ENCODE measurements at regions not wholly inside any gene's neighbourhood (a gene's known extent, or its start where the extent isn't known, plus 50 kb on each side); places are given as distances from the start of the nearest gene placed in this dataset.

GRCh38 chr15:29622637-29623036, 199.6 kb downstream of the TJP1 start:
- TF ChIP-seq CTCF (IDR thresholded peaks at IDR 0.05) = no peak
- Histone ChIP-seq H3K4me3 (no peak overlapping the region), H3K27ac (no peak overlapping the region)
- DNase-seq (ENCODE audit: low spot score) = no peak

DNA sequence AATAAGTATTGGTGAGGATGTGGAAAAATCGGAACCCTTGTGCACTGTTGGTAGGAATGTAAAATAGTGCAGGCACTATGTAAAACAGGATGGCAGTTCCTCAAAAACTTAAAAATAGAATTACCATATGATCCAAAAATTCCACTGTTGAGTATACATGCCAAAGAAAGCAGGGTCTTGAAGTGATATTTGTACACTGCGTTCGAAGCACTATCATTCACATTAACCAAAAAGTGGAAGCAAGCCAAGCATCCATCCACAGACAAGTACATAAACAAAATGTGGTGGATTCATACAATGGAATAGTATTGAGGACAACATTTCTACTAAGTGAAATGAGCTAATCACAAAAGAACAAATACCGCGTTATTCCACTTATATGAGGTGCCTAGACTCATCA, 200.7 kb downstream of the TJP1 start:
- Histone ChIP-seq H3K4me3 (no peak overlapping the region), H3K27ac (no peak overlapping the region)
- no peak for DNase-seq (ENCODE audit: low spot score)
- TF ChIP-seq CTCF (IDR thresholded peaks at IDR 0.05) = no peak

- no peak for DNase-seq (ENCODE audit: low spot score)
- no peak for TF ChIP-seq CTCF (IDR thresholded peaks at IDR 0.05)
Observed at GRCh38 chr15:29618586-29618985, 203.7 kb downstream of the TJP1 start.

GRCh38 chr15:29616512-29616911, 205.8 kb downstream of the TJP1 start:
- Histone ChIP-seq H3K4me3 (no peak overlapping the region), H3K27ac (no peak overlapping the region)
- DNase-seq (ENCODE audit: low spot score) = no peak
- no peak for TF ChIP-seq CTCF (IDR thresholded peaks at IDR 0.05)

More at GRCh38 chr15:29618586-29618985, 203.7 kb downstream of the TJP1 start:
- no peak overlapping the region for H3K4me3 ChIP-seq
- no peak overlapping the region for H3K27ac ChIP-seq

GRCh38 chr15:29615791-29616190, 206.5 kb downstream of the TJP1 start:
- no peak overlapping the region for H3K27ac ChIP-seq
- no peak for TF ChIP-seq CTCF (IDR thresholded peaks at IDR 0.05)
- no peak for DNase-seq (ENCODE audit: low spot score)
- H3K4me3 ChIP-seq = no peak overlapping the region

GRCh38 chr15:29613951-29614382, 208.3 kb downstream of the TJP1 start:
- TF ChIP-seq CTCF (IDR thresholded peaks at IDR 0.05) = no peak
- Histone ChIP-seq H3K4me3 (no peak overlapping the region), H3K27ac (no peak overlapping the region)
- DNase-seq (ENCODE audit: low spot score) = no peak

GRCh38 chr15:29612701-29613100, 209.6 kb downstream of the TJP1 start:
- DNase-seq (ENCODE audit: low spot score) = no peak
- Histone ChIP-seq H3K4me3 (no peak overlapping the region), H3K27ac (no peak overlapping the region)
- no peak for TF ChIP-seq CTCF (IDR thresholded peaks at IDR 0.05)
